SK-N-SH (cell line): ENCODE measurements at regions not wholly inside any gene's neighbourhood (a gene's known extent, or its start where the extent isn't known, plus 50 kb on each side); places are given as distances from the start of the nearest gene placed in this dataset.

Source experiments
- CTCF ChIA-PET: fragments of 300-600, 350-600 bp; formaldehyde crosslinking; extraction: SDS; loops from one replicate; lab custom pipeline; 2021; lab: Yijun Ruan, JAX
- POLR2A ChIA-PET: fragments of 350-600 bp; sonication (Branson Sonifier 250); formaldehyde crosslinking; extraction: SDS; loops from one replicate; lab custom pipeline; 2020; ENCODE audit warnings: antibody characterized with exemption, inconsistent platforms; lab: Yijun Ruan, JAX
- DNase-seq: peaks from one replicate; pipeline ENCODE4 v3.0.0; 2012
- H2AFZ ChIP-seq: fragments of 200-600 bp; sonication (generic); 2 replicates; pipeline ENCODE4 v1.8.1; 2016; ENCODE audit warnings: antibody characterized with exemption, mild to moderate bottlenecking, low read depth
- H3F3A ChIP-seq: fragments of 200-600 bp; sonication (generic); replicated peaks from 2 replicates; pipeline ENCODE3; 2016; ENCODE audit warnings: antibody characterized with exemption, mild to moderate bottlenecking; ENCODE audit not compliant: insufficient read depth
- H3K27ac ChIP-seq, 2 experiments: fragments of 200-500 bp in 1 of 2; fragments of 200-600 bp in 1 of 2; sonication (Bioruptor generic) in 1 of 2; sonication (generic), shearing (Covaris generic) in 1 of 2; 2 replicates each; pipeline versions ENCODE4 v1.5.1 to v1.6.1; 2014 to 2016; ENCODE audit warnings: low read depth in 2 of 2, inconsistent platforms in 1 of 2, low read length in 1 of 2, mild to moderate bottlenecking in 1 of 2, mixed read lengths in 1 of 2
- H3K27me3 ChIP-seq: fragments of 200-600 bp; sonication (generic), shearing (Covaris generic); 2 replicates; pipeline ENCODE4 v1.6.1; 2016; ENCODE audit warnings: mixed run types; ENCODE audit not compliant: insufficient read depth
- H3K36me3 ChIP-seq, 2 experiments: fragments of 200-500 bp in 1 of 2; fragments of 200-600 bp in 1 of 2; sonication (Bioruptor generic) in 1 of 2; sonication (generic) in 1 of 2; replicated peaks in 1 of 2; 2 replicates each; pipeline versions ENCODE3 to v1.5.1; 2014 to 2016; ENCODE audit warnings: low read length in 1 of 2, mild to moderate bottlenecking in 1 of 2; ENCODE audit not compliant: insufficient read depth in 2 of 2, control insufficient read depth in 1 of 2
- H3K4me1 ChIP-seq, 2 experiments: fragments of 200-500 bp in 1 of 2; fragments of 200-600 bp in 1 of 2; sonication (Bioruptor generic) in 1 of 2; sonication (generic), shearing (Covaris generic) in 1 of 2; 2 replicates each; pipeline versions ENCODE4 v1.5.1 to v1.6.1; 2014 to 2016; ENCODE audit warnings: low read depth in 1 of 2, low read length in 1 of 2, mixed run types in 1 of 2; ENCODE audit not compliant: insufficient read depth in 2 of 2, control insufficient read depth in 1 of 2
- H3K4me2 ChIP-seq: fragments of 200-600 bp; sonication (generic), shearing (Covaris generic); 2 replicates; pipeline ENCODE4 v1.6.1; 2017; ENCODE audit warnings: mixed run types
- H3K4me3 ChIP-seq, 2 experiments: fragments of 200-500 bp in 1 of 2; fragments of 200-600 bp in 1 of 2; sonication (Bioruptor generic) in 1 of 2; sonication (generic), shearing (Covaris generic) in 1 of 2; 2 replicates each; pipeline versions ENCODE4 v1.5.1 to v1.8.1; 2014 to 2016; ENCODE audit warnings: low read depth in 2 of 2, inconsistent platforms in 1 of 2, low read length in 1 of 2, mild to moderate bottlenecking in 1 of 2, mixed read lengths in 1 of 2, moderate library complexity in 1 of 2
- H3K79me2 ChIP-seq: fragments of 200-600 bp; sonication (generic); 2 replicates; pipeline ENCODE4 v1.8.1; 2017; ENCODE audit warnings: mild to moderate bottlenecking; ENCODE audit not compliant: insufficient read depth
- H3K9ac ChIP-seq: fragments of 200-600 bp; sonication (generic); 2 replicates; pipeline ENCODE4 v1.6.1; 2017; ENCODE audit warnings: mixed run types
- H3K9me2 ChIP-seq: fragments of 200-600 bp; sonication (generic); 2 replicates; pipeline ENCODE4 v1.6.1; 2017; ENCODE audit warnings: mixed run types
- H3K9me3 ChIP-seq: fragments of 200-600 bp; sonication (generic); 2 replicates; pipeline ENCODE4 v1.6.1; 2017; ENCODE audit warnings: mixed run types, mild to moderate bottlenecking, moderate library complexity
- H4K20me1 ChIP-seq: fragments of 200-600 bp; sonication (generic); 2 replicates; pipeline ENCODE4 v1.6.1; 2017; ENCODE audit warnings: mild to moderate bottlenecking, mixed run types; ENCODE audit not compliant: insufficient read depth
- CHD2 ChIP-seq: fragments of 150-350 bp; IDR thresholded peaks from 2 replicates; pipeline ENCODE4 v1.6.1; 2018; ENCODE audit warnings: low read length; ENCODE audit not compliant: partially characterized antibody
- ELF1 ChIP-seq: IDR thresholded peaks from 2 replicates; pipeline ENCODE4 v1.4.0; 2012
- FOSL2 ChIP-seq: IDR thresholded peaks from 2 replicates; pipeline ENCODE4 v1.4.0; 2012; ENCODE audit warnings: low read depth, mild to moderate bottlenecking, moderate library complexity, borderline replicate concordance
- GABPA ChIP-seq: IDR thresholded peaks from 2 replicates; pipeline ENCODE4 v1.4.0; 2012; ENCODE audit warnings: low read depth, mild to moderate bottlenecking
- GATA2 ChIP-seq: sonication (generic); formaldehyde crosslinking; IDR thresholded peaks from 2 replicates; pipeline ENCODE4 v1.5.0; 2020; ENCODE audit warnings: mild to moderate bottlenecking, missing genetic modification reagents
- MEF2A ChIP-seq: IDR thresholded peaks from 2 replicates; pipeline ENCODE4 v1.4.0; 2012; ENCODE audit warnings: low read depth, borderline replicate concordance
- NFIC ChIP-seq: IDR thresholded peaks from 2 replicates; pipeline ENCODE4 v1.4.0; 2012; ENCODE audit warnings: borderline replicate concordance
- NRF1 ChIP-seq: IDR thresholded peaks from 2 replicates; pipeline ENCODE4 v1.6.1; 2012; ENCODE audit warnings: low read depth, mild to moderate bottlenecking, low read length
- RAD21 ChIP-seq: IDR thresholded peaks from 2 replicates; pipeline ENCODE4 v1.6.1; 2012; ENCODE audit warnings: mild to moderate bottlenecking, low read length
- RCOR1 ChIP-seq: fragments of 150-350 bp; IDR thresholded peaks from 2 replicates; pipeline ENCODE4 v1.6.1; 2017; ENCODE audit warnings: antibody characterized with exemption, low read length
- RFX5 ChIP-seq: IDR thresholded peaks from 2 replicates; pipeline ENCODE4 v1.6.1; 2012; ENCODE audit warnings: mild to moderate bottlenecking, improper control_type of control experiment, low read length
- RXRA ChIP-seq: IDR thresholded peaks from 2 replicates; pipeline ENCODE4 v1.4.0; 2012; ENCODE audit warnings: low read depth, mild to moderate bottlenecking, borderline replicate concordance
- SMC3 ChIP-seq: IDR thresholded peaks from 2 replicates; pipeline ENCODE4 v1.6.1; 2012; ENCODE audit warnings: low read depth, low read length, improper control_type of control experiment
- TEAD4 ChIP-seq: IDR thresholded peaks from 2 replicates; pipeline ENCODE4 v1.4.0; 2012; ENCODE audit warnings: mild to moderate bottlenecking, borderline replicate concordance; ENCODE audit not compliant: insufficient read depth
- WGBS: methylation state at CpG from one replicate; pipeline ENCODE4 v1.1.6; 2017; ENCODE audit warnings: low lambda C conversion rate; 5-methylcytosine and 5-hydroxymethylcytosine counted together
- TF ChIP-seq, protein P1 (sequence below): fragments of 200-600 bp; sonication (generic); IDR thresholded peaks from 2 replicates; pipeline ENCODE4 v1.6.1; 2017; ENCODE audit warnings: antibody characterized with exemption, mild to moderate bottlenecking, moderate library complexity
- TF ChIP-seq, protein P2 (sequence below): IDR thresholded peaks from 2 replicates; pipeline ENCODE4 v1.4.0; 2012; ENCODE audit warnings: low read depth
- TF ChIP-seq, protein P3 (sequence below): IDR thresholded peaks from 2 replicates; pipeline ENCODE4 v1.4.0; 2012; ENCODE audit warnings: low read depth, borderline replicate concordance

DNA sequence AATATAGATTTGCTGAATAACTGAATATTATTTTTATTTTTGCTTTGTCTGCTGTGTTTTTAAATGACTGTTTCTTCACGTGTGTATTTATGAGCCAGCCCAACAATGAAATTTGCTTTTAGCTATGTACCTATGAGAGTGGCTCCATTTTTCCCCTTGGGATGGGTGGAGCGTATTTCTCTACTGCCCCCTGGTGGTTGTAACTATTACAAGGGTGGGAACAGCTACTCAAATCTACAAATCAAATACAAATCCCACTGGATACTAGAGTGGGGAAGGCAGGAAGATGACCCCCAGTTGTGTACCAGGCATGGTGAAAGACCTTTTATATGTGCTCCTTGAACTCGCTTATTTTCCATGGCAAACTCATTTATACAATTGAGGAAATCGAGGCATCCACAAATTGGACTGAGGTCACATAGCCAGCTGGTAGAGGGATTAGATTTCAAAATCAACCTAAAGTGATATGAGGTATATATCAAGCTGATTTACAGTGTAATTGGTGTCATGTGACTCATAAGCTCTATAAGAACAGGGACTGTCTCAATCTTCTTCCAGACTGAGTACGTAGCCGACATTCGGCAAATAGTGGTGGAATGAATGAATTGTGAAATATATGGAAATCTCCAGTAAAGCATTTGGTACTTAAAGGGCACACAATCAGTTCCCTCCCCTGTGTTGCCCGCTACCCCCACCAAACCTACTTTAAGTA is 69.5 kb upstream of the VEPH1 start:
- H3K79me2 ChIP-seq = no peaks in the 10 kb centered on the region; the same call in 1 of the 2 replicates
- H4K20me1 ChIP-seq = no peaks in the 10 kb centered on the region
- no peaks in the 10 kb centered on the region for H3K9me2 ChIP-seq
- no peak overlapping the region for H3K9ac ChIP-seq
- ChIA-PET CTCF (interaction anchor here (0.6 to 3.4 kb wide), 32 partner anchors 10 to 1219 kb away, joined by 3 to 113 read pairs (median 4); partner anchors contain the start of genes GFM1 and RSRC1), POLR2A (no interaction called here)
- no peak overlapping the region for H3K4me2 ChIP-seq
- peak; percentile 55 for DNase-seq
- H2AFZ ChIP-seq = no peak overlapping the region
- H3K36me3 ChIP-seq = peaks cover 0 to 4% of the 10 kb centered on the region in 2 experiments
- TF ChIP-seq GABPA (no peak), MEF2A (no peak), RAD21 (peak; percentile 70), GATA2 (CRISPR knock-in tag) (no peak), SMC3 (peak; percentile 63; the same call in 1 of the 2 replicates), RCOR1 (0 out of 2 replicates have a peak, but pooled peaks have one; percentile 15), FOSL2 (no peak)
- TF ChIP-seq, protein P1, sequence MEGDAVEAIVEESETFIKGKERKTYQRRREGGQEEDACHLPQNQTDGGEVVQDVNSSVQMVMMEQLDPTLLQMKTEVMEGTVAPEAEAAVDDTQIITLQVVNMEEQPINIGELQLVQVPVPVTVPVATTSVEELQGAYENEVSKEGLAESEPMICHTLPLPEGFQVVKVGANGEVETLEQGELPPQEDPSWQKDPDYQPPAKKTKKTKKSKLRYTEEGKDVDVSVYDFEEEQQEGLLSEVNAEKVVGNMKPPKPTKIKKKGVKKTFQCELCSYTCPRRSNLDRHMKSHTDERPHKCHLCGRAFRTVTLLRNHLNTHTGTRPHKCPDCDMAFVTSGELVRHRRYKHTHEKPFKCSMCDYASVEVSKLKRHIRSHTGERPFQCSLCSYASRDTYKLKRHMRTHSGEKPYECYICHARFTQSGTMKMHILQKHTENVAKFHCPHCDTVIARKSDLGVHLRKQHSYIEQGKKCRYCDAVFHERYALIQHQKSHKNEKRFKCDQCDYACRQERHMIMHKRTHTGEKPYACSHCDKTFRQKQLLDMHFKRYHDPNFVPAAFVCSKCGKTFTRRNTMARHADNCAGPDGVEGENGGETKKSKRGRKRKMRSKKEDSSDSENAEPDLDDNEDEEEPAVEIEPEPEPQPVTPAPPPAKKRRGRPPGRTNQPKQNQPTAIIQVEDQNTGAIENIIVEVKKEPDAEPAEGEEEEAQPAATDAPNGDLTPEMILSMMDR = peak; percentile 80
- H3K4me1 ChIP-seq = no peaks in the 10 kb centered on the region; a peak in 1 of 4 replicates
- H3F3A ChIP-seq = no peaks in the 10 kb centered on the region
- no peaks in the 10 kb centered on the region for H3K27me3 ChIP-seq
- no peaks in the 10 kb centered on the region for H3K9me3 ChIP-seq
- no peak overlapping the region; a peak in 1 of 4 replicates for H3K4me3 ChIP-seq
- 63% methylated on average over 8 of the region's 8 CpGs for WGBS
- no peak overlapping the region for H3K27ac ChIP-seq

DNA sequence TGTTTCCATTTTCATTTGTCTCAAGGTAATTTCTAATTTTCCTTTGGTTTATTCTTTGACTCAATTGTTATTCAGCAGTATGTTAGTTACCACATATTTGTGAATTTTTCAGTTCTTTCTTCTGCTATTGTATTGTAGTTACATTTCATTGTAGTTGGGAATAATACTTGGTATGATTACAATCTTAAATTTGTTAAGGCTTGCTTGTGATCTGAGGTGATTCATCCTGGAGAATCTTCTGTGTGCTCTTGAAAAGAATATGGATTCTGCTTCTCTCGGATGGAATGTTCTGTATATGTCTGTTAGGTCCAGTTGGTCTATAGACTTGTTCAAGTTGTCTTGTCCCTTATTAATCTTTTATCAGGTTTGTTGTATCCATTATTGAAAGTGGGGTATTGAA is 63.4 kb upstream of the VEPH1 start:
- H3F3A ChIP-seq = no peaks in the 10 kb centered on the region
- no peaks in the 10 kb centered on the region for H3K27me3 ChIP-seq
- no peak overlapping the region for H3K9ac ChIP-seq
- H4K20me1 ChIP-seq = no peaks in the 10 kb centered on the region
- H3K36me3 ChIP-seq = no peaks in the 10 kb centered on the region
- ChIA-PET POLR2A (no interaction called here), CTCF (interaction anchor here (0.6 kb wide), 1 partner anchor 8 kb away, joined by 3 read pairs; no protein-coding TSS in a partner anchor)
- 72% methylated on average over 1 of the region's 1 CpG for WGBS
- H3K9me3 ChIP-seq = no peaks in the 10 kb centered on the region
- H3K4me3 ChIP-seq = no peak overlapping the region
- H3K79me2 ChIP-seq = no peaks in the 10 kb centered on the region; the same call in 1 of the 2 replicates
- H3K4me1 ChIP-seq = no peaks in the 10 kb centered on the region
- H3K9me2 ChIP-seq = no peaks in the 10 kb centered on the region
- no peak overlapping the region for H3K4me2 ChIP-seq
- H3K27ac ChIP-seq = no peak overlapping the region
- DNase-seq = no peak
- H2AFZ ChIP-seq = no peak overlapping the region
- no peak for TF ChIP-seq ELF1

DNA sequence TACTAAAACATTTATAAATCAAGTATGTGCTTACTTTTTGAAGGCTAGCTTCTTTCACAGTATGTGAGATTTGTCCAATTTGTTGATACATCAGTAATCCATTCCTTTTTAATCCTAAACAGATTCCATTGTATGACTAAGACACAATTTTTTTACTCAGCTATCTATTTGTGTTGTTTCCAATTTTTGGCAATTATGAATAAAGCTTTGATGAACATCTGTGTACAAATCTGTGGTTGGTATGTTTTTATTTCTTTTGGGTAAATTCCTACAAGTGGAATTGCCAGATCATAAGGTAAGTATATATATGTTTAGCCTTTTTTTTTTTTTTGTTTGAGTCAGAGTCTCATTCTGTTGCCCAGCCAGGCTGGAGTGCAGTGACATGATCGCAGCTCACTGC is 56.2 kb upstream of the VEPH1 start:
- DNase-seq = no peak

More for the DNA sequence above, 56.2 kb upstream of the VEPH1 start:
- Histone ChIP-seq H3K9me2 (no peaks in the 10 kb centered on the region), H3K4me2 (no peak overlapping the region), H3K9ac (no peak overlapping the region), H4K20me1 (no peaks in the 10 kb centered on the region), H3K27ac (no peak overlapping the region), H3K4me1 (no peaks in the 10 kb centered on the region), H3K9me3 (peaks cover 9% of the 10 kb centered on the region; the same call in 1 of the 2 replicates), H3K27me3 (no peaks in the 10 kb centered on the region), H3K79me2 (no peaks in the 10 kb centered on the region), H3K4me3 (no peak overlapping the region), H2AFZ (no peak overlapping the region), H3K36me3 (peaks cover 0 to 6% of the 10 kb centered on the region in 2 experiments), H3F3A (peaks cover 4% of the 10 kb centered on the region)
- CTCF ChIA-PET = interaction anchor here (0.8 to 1.3 kb wide), 3 partner anchors 13 to 47 kb away, joined by 3 to 5 read pairs (median 3); no protein-coding TSS in a partner anchor
- TF ChIP-seq TEAD4 (no peak), RFX5 (no peak), NRF1 (no peak), RXRA (no peak), CHD2 (no peak), MEF2A (no peak), NFIC (no peak), FOSL2 (no peak)
- TF ChIP-seq, protein P2, sequence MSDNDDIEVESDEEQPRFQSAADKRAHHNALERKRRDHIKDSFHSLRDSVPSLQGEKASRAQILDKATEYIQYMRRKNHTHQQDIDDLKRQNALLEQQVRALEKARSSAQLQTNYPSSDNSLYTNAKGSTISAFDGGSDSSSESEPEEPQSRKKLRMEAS = no peak
- TF ChIP-seq, protein P3, sequence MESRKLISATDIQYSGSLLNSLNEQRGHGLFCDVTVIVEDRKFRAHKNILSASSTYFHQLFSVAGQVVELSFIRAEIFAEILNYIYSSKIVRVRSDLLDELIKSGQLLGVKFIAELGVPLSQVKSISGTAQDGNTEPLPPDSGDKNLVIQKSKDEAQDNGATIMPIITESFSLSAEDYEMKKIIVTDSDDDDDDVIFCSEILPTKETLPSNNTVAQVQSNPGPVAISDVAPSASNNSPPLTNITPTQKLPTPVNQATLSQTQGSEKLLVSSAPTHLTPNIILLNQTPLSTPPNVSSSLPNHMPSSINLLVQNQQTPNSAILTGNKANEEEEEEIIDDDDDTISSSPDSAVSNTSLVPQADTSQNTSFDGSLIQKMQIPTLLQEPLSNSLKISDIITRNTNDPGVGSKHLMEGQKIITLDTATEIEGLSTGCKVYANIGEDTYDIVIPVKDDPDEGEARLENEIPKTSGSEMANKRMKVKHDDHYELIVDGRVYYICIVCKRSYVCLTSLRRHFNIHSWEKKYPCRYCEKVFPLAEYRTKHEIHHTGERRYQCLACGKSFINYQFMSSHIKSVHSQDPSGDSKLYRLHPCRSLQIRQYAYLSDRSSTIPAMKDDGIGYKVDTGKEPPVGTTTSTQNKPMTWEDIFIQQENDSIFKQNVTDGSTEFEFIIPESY = no peak
- POLR2A ChIA-PET = no interaction called here
- 71% methylated on average over 1 of the region's 1 CpG for WGBS
